NCI-H1436 (cell line): ENCODE measurements at regions not wholly inside any gene's neighbourhood (a gene's known extent, or its start where the extent isn't known, plus 50 kb on each side); places are given as distances from the start of the nearest gene placed in this dataset.

Experiments used
- DNase-seq: peaks from one replicate; lab custom pipeline; 2025; lab: John Stamatoyannopoulos, UW

GRCh38 chr5:35362772-35363171, 132.5 kb upstream of the PRLR start:
- DNase-seq = no peak

- DNase-seq = no peak
Measured at GRCh38 chr5:35360671-35361070, 130.4 kb upstream of the PRLR start.

GRCh38 chr5:35359859-35360258, 129.6 kb upstream of the PRLR start:
- no peak for DNase-seq

- DNase-seq = no peak
Measured at GRCh38 chr5:35357973-35358372, 127.7 kb upstream of the PRLR start.

GRCh38 chr5:35356725-35357124, 126.4 kb upstream of the PRLR start:
- no peak for DNase-seq

GRCh38 chr5:35354751-35355150, 124.5 kb upstream of the PRLR start:
- DNase-seq = no peak

- DNase-seq = no peak
Measured at GRCh38 chr5:35345222-35345621, 114.9 kb upstream of the PRLR start.

GRCh38 chr5:35342664-35343063, 112.4 kb upstream of the PRLR start:
- DNase-seq = no peak

GRCh38 chr5:35341189-35341588, 110.9 kb upstream of the PRLR start:
- DNase-seq = no peak

GRCh38 chr5:35339616-35340100, 109.4 kb upstream of the PRLR start:
- DNase-seq = no peak

- DNase-seq = no peak
Measured at GRCh38 chr5:35339006-35339405, 108.7 kb upstream of the PRLR start.

- DNase-seq = no peak
Measured at GRCh38 chr5:35338157-35338453, 107.8 kb upstream of the PRLR start.

GRCh38 chr5:35337340-35338156, 107.3 kb upstream of the PRLR start:
- DNase-seq = no peak

GRCh38 chr5:35336230-35336629, 105.9 kb upstream of the PRLR start:
- no peak for DNase-seq

GRCh38 chr5:35335752-35336151, 105.5 kb upstream of the PRLR start:
- DNase-seq = no peak

- no peak for DNase-seq
Measured at GRCh38 chr5:35333366-35333765, 103.1 kb upstream of the PRLR start.

- no peak for DNase-seq
Measured at GRCh38 chr5:35331956-35332950, 102.0 kb upstream of the PRLR start.

GRCh38 chr5:35325836-35326235, 95.5 kb upstream of the PRLR start:
- no peak for DNase-seq

- DNase-seq = no peak
Measured at GRCh38 chr5:35324679-35325078, 94.4 kb upstream of the PRLR start.

- DNase-seq = no peak
Measured at GRCh38 chr5:35324201-35324600, 93.9 kb upstream of the PRLR start.

GRCh38 chr5:35320029-35320428, 89.7 kb upstream of the PRLR start:
- no peak for DNase-seq

GRCh38 chr5:35319333-35320002, 89.2 kb upstream of the PRLR start:
- no peak for DNase-seq
